K562 (cell line): ENCODE measurements at regions not wholly inside any gene's neighbourhood (a gene's known extent, or its start where the extent isn't known, plus 50 kb on each side); places are given as distances from the start of the nearest gene placed in this dataset.

Experiments used
- ATAC-seq: fragments of 200-7000 bp; cut with Tn5 transposase; 3 replicates; pipeline ENCODE4 v1.9.1; 2020; ENCODE audit warnings: moderate library complexity
- BruUV-seq: library from RNA; stranded (reverse); fragments of 400-500 nt; replicated peaks from 2 replicates; lab custom pipeline; 2021; lab: Mats Ljungman, UMichigan
- CTCF ChIA-PET: fragments of 300-600 bp; formaldehyde crosslinking; extraction: SDS; loops from one replicate; lab custom pipeline; 2021; ENCODE audit warnings: low intra/inter-chr PET ratio; lab: Yijun Ruan, JAX
- POLR2A ChIA-PET: fragments of 300-600, 350-650 bp; sonication (Branson Sonifier 250); formaldehyde crosslinking; extraction: SDS; loops from one replicate; lab custom pipeline; 2021; ENCODE audit warnings: antibody characterized with exemption, inconsistent platforms; lab: Yijun Ruan, JAX
- DNase-seq, 4 experiments: peaks; one replicate each; pipeline versions ENCODE4 v3.0.0 to v3.0.0-alpha.2; 2011 to 2018; ENCODE audit warnings: low spot score in 3 of 4, mixed read lengths in 3 of 4; ENCODE audit errors: extremely low read depth in 1 of 4
- FAIRE-seq: peaks from 2 replicates; lab custom pipeline; 2011; peaks lifted over from hg19 to GRCh38; lab: Jason Lieb, UNC
- H2AFZ ChIP-seq: 2 replicates; pipeline ENCODE4 v1.6.0; 2011; ENCODE audit warnings: low read depth, low read length, control low read depth, inconsistent platforms
- H3K27ac ChIP-seq: fragments of 200-600 bp; 3 replicates; pipeline ENCODE4 v1.8.0; 2011; ENCODE audit warnings: low read depth, mild to moderate bottlenecking, control low read depth, inconsistent platforms, low read length, moderate library complexity, mixed read lengths; ENCODE audit errors: extremely low read depth
- H3K27me3 ChIP-seq, 2 experiments: fragments of 300-600 bp in 1 of 2; 2 replicates in 1 of 2; 3 replicates in 1 of 2; pipeline versions ENCODE4 v1.6.0 to v1.8.0; 2011; ENCODE audit warnings: inconsistent platforms in 2 of 2, low read length in 2 of 2, mild to moderate bottlenecking in 1 of 2, mixed read lengths in 1 of 2, moderate library complexity in 1 of 2; ENCODE audit not compliant: control insufficient read depth in 2 of 2, insufficient read depth in 2 of 2
- H3K36me3 ChIP-seq: fragments of 300-600 bp; 3 replicates; pipeline ENCODE4 v1.8.0; 2011; ENCODE audit warnings: mild to moderate bottlenecking, low read length, inconsistent platforms; ENCODE audit not compliant: control insufficient read depth, insufficient read depth
- H3K4me1 ChIP-seq, 2 experiments: fragments of 200-600 bp in 1 of 2; replicated peaks in 1 of 2; 2 replicates in 1 of 2; 3 replicates in 1 of 2; pipeline versions ENCODE4 v1.5.1 to v1.8.0; 2011; ENCODE audit warnings: inconsistent platforms in 2 of 2, low read length in 2 of 2, mild to moderate bottlenecking in 1 of 2, mixed read lengths in 1 of 2, moderate library complexity in 1 of 2; ENCODE audit not compliant: control insufficient read depth in 2 of 2, insufficient read depth in 2 of 2
- H3K4me2 ChIP-seq: 2 replicates; pipeline ENCODE4 v1.6.1; 2011; ENCODE audit warnings: low read length, control low read depth, inconsistent platforms, mixed read lengths; ENCODE audit not compliant: insufficient read depth
- H3K4me3 ChIP-seq: fragments of 200-600 bp; sonication (generic), shearing (Covaris generic); 2 replicates; pipeline ENCODE4 v1.5.1; 2016; ENCODE audit warnings: control low read depth, inconsistent platforms
- H3K79me2 ChIP-seq: fragments of 200-600 bp; 3 replicates; pipeline ENCODE4 v1.8.0; 2011; ENCODE audit warnings: low read length, inconsistent platforms; ENCODE audit not compliant: control insufficient read depth, insufficient read depth
- H3K9ac ChIP-seq, 2 experiments: 2 replicates each; pipeline versions ENCODE4 v1.6.0 to v1.6.1; 2011; ENCODE audit warnings: low read depth in 2 of 2, low read length in 2 of 2, control low read depth in 1 of 2, inconsistent platforms in 1 of 2, mild to moderate bottlenecking in 1 of 2, mixed read lengths in 1 of 2; ENCODE audit not compliant: insufficient read depth in 1 of 2
- H3K9me1 ChIP-seq: one replicate; pipeline ENCODE4 v1.6.0; 2011; ENCODE audit warnings: inconsistent platforms, mild to moderate bottlenecking, low read length, moderate library complexity; ENCODE audit not compliant: control insufficient read depth, insufficient read depth
- H3K9me3 ChIP-seq: replicated peaks from 2 replicates; pipeline ENCODE4 v1.5.1; 2011; ENCODE audit warnings: low read depth, low read length, inconsistent platforms; ENCODE audit not compliant: control insufficient read depth, insufficient read depth
- H4K20me1 ChIP-seq: replicated peaks from 2 replicates; pipeline ENCODE4 v1.6.1; 2011; ENCODE audit warnings: low read length, inconsistent platforms, mixed read lengths; ENCODE audit not compliant: control insufficient read depth, insufficient read depth
- BDP1 ChIP-seq: IDR thresholded peaks from 3 replicates; pipeline ENCODE4 v1.6.1; 2011; ENCODE audit not compliant: insufficient read length, insufficient read depth
- CTCF ChIP-seq, 3 experiments: IDR thresholded peaks in 2 of 3; conservative IDR thresholded peaks in 1 of 3; 2 replicates each; pipeline ENCODE4 v1.5.1; 2011 to 2012; ENCODE audit warnings: low read length in 3 of 3, mild to moderate bottlenecking in 3 of 3, control low read depth in 2 of 3, improper control_type of control experiment in 1 of 3, inconsistent platforms in 1 of 3, low read depth in 1 of 3, mixed read lengths in 1 of 3, moderate library complexity in 1 of 3; ENCODE audit not compliant: insufficient read depth in 2 of 3
- E4F1 ChIP-seq: fragments of 250-450 bp; sonication (Bioruptor Pico); IDR thresholded peaks from 2 replicates; pipeline ENCODE4 v1.5.0; 2021; ENCODE audit warnings: mild to moderate bottlenecking, borderline replicate concordance
- HDAC1 ChIP-seq, 2 experiments: fragments of 450-650 bp; IDR thresholded peaks; 2 replicates each; pipeline ENCODE4 v1.6.1; 2016 to 2017; ENCODE audit warnings: inconsistent platforms in 1 of 2, mild to moderate bottlenecking in 1 of 2, moderate library complexity in 1 of 2
- HNRNPLL ChIP-seq: fragments of 200-400 bp; formaldehyde crosslinking; IDR thresholded peaks from 2 replicates; pipeline ENCODE4 v1.6.1; 2017; ENCODE audit warnings: low read length, low read depth, mild to moderate bottlenecking; ENCODE audit not compliant: poor library complexity, severe bottlenecking
- KLF6 ChIP-seq: fragments of 250-450 bp; sonication (Bioruptor Pico); IDR thresholded peaks from 2 replicates; pipeline ENCODE4 v1.4.0; 2020; ENCODE audit warnings: mild to moderate bottlenecking, moderate library complexity, borderline replicate concordance
- LARP7 ChIP-seq: fragments of 450-650 bp; IDR thresholded peaks from 2 replicates; pipeline ENCODE4 v1.6.1; 2016
- NUFIP1 ChIP-seq: fragments of 450-650 bp; IDR thresholded peaks from 2 replicates; pipeline ENCODE4 v1.6.1; 2018; ENCODE audit not compliant: partially characterized antibody
- RBM14 ChIP-seq: fragments of 200-400 bp; formaldehyde crosslinking; IDR thresholded peaks from 2 replicates; pipeline ENCODE4 v1.6.1; 2018; ENCODE audit warnings: low read depth, mild to moderate bottlenecking, low read length, moderate library complexity, borderline replicate concordance; ENCODE audit not compliant: insufficient read depth
- SMC3 ChIP-seq: conservative IDR thresholded peaks from 2 replicates; pipeline ENCODE4 v1.6.1; 2011; ENCODE audit warnings: low read depth, low read length, improper control_type of control experiment; ENCODE audit not compliant: insufficient read depth
- SNRNP70 ChIP-seq: fragments of 200-400 bp; formaldehyde crosslinking; optimal IDR thresholded peaks from 2 replicates; pipeline ENCODE3; 2017; ENCODE audit warnings: low read depth, low read length
- SP1 ChIP-seq: sonication (generic); formaldehyde crosslinking; IDR thresholded peaks from 2 replicates; pipeline ENCODE4 v1.8.1; 2022; ENCODE audit warnings: mild to moderate bottlenecking, missing genetic modification reagents
- STAG1 ChIP-seq: sonication (generic); formaldehyde crosslinking; IDR thresholded peaks from 2 replicates; pipeline ENCODE4 v1.5.0; 2020; ENCODE audit warnings: missing genetic modification reagents, borderline replicate concordance
- TFE3 ChIP-seq: fragments of 450-650 bp; formaldehyde crosslinking; IDR thresholded peaks from 2 replicates; pipeline ENCODE4 v1.4.0; 2020; ENCODE audit warnings: mild to moderate bottlenecking, mixed read lengths
- TGIF2 ChIP-seq: sonication (generic); formaldehyde crosslinking; IDR thresholded peaks from 2 replicates; pipeline ENCODE4 v1.8.1; 2022; ENCODE audit warnings: mild to moderate bottlenecking, missing genetic modification reagents, moderate library complexity
- ZNF212 ChIP-seq: fragments of 450-650 bp; formaldehyde crosslinking; IDR thresholded peaks from 2 replicates; pipeline ENCODE4 v1.4.0; 2020; ENCODE audit warnings: mild to moderate bottlenecking
- WGBS: fragments of 100-300 bp; shearing (Covaris generic); methylation state at CpG from one replicate; pipeline ENCODE4 v1.1.6; 2016; ENCODE audit warnings: low coverage, mixed read lengths; ENCODE audit not compliant: insufficient coverage; ENCODE audit errors: missing lambda C conversion rate; 5-methylcytosine and 5-hydroxymethylcytosine counted together
- in situ Hi-C: fragments of 300-500 bp; cut with MboI; formaldehyde crosslinking; loops from 4 replicates; pipeline ENCODE4 v1.15.0; 2018; ENCODE audit warnings: inconsistent platforms, mixed read lengths
- intact Hi-C: fragments of 100-400 bp; cut with micrococcal nuclease; formaldehyde crosslinking; loops from 2 replicates; pipeline ENCODE4 v1.14.2; 2022

GRCh38 chr7:57308631-57309408 is 141.2 kb upstream of the ZNF716 start:
- POLR2A ChIA-PET = no interaction called here

More at GRCh38 chr7:57308631-57309408, 141.2 kb upstream of the ZNF716 start:
- H2AFZ ChIP-seq = no peak overlapping the region
- H3K9me1 ChIP-seq = no peaks in the 10 kb centered on the region
- no TSS peak for BruUV-seq
- no peak for FAIRE-seq
- H3K36me3 ChIP-seq = no peaks in the 10 kb centered on the region
- no peaks in the 10 kb centered on the region for H3K27me3 ChIP-seq
- no peak overlapping the region for H3K9ac ChIP-seq
- H3K27ac ChIP-seq = no peak overlapping the region
- peak; percentile 16 to 40 (median 34) for DNase-seq
- TF ChIP-seq SNRNP70 = no peak
- no peak for TF ChIP-seq LARP7
- peak in 2 of 3 experiments; percentile 32 to 44; a peak in 3 of 6 replicates for TF ChIP-seq CTCF (IDR thresholded peaks at IDR 0.05 in 2 of 3, conservative IDR thresholded peaks at IDR 0.05 in 1 of 3; ENCODE audit: insufficient read depth in 2 of 3, low read depth in 1 of 3, low read length in 3 of 3)
- no peak for TF ChIP-seq NUFIP1
- TF ChIP-seq TGIF2 (CRISPR knock-in tag) = no peak
- TF ChIP-seq HDAC1 (IDR thresholded peaks at IDR 0.05) = no peak
- TF ChIP-seq HNRNPLL = no peak
- TF ChIP-seq SP1 (CRISPR knock-in tag) = no peak
- TF ChIP-seq BDP1 = no peak
- no peak for TF ChIP-seq TFE3
- TF ChIP-seq RBM14 = no peak
- 0 out of 2 replicates have a peak, but pooled peaks have one; percentile 6 for TF ChIP-seq SMC3
- TF ChIP-seq ZNF212 = no peak
- TF ChIP-seq KLF6 (CRISPR knock-in tag) = no peak
- no peak for TF ChIP-seq STAG1
- no peak for TF ChIP-seq E4F1 (CRISPR knock-in tag)
- no peaks in the 10 kb centered on the region for H3K4me1 ChIP-seq
- in situ Hi-C loops (no loop called here), intact Hi-C loops (no loop called here)
- CTCF ChIA-PET = no interaction called here
- no peak overlapping the region for H3K4me2 ChIP-seq
- no peaks in the 10 kb centered on the region for H3K9me3 ChIP-seq
- WGBS = 2% methylated on average over 19 of the region's 20 CpGs
- no peaks in the 10 kb centered on the region for H3K79me2 ChIP-seq
- 0 out of 3 replicates have a peak, but pooled peaks have one; percentile 49 for ATAC-seq
- no peaks in the 10 kb centered on the region for H4K20me1 ChIP-seq
- H3K4me3 ChIP-seq = no peak overlapping the region
